HG02623 (cell line): ENCODE measurements at regions not wholly inside any gene's neighbourhood (a gene's known extent, or its start where the extent isn't known, plus 50 kb on each side); places are given as distances from the start of the nearest gene placed in this dataset.

Experiments used
- ATAC-seq: cut with Tn5 transposase; IDR thresholded peaks from one replicate; pipeline ENCODE4 v1.9.1; 2021; ENCODE audit warnings: moderate library complexity; ENCODE audit not compliant: unreplicated experiment

GRCh38 chr5:167565189-167565954 is 726.1 kb upstream of the WWC1 start:
- ATAC-seq, result no peak

- ATAC-seq, result no peak
Observed at GRCh38 chr5:167570431-167570830, 721.0 kb upstream of the WWC1 start.

GRCh38 chr5:167571824-167572223 is 719.6 kb upstream of the WWC1 start:
- ATAC-seq, result no peak

- no peak for ATAC-seq
Observed at GRCh38 chr5:167573370-167574127, 717.9 kb upstream of the WWC1 start.

GRCh38 chr5:167574464-167574863 is 717.0 kb upstream of the WWC1 start:
- no peak for ATAC-seq

- ATAC-seq, result no peak
Observed at GRCh38 chr5:167575330-167575729, 716.1 kb upstream of the WWC1 start.

- no peak for ATAC-seq
Observed at GRCh38 chr5:167576126-167576525, 715.3 kb upstream of the WWC1 start.

- ATAC-seq, result no peak
Observed at GRCh38 chr5:167576897-167577296, 714.5 kb upstream of the WWC1 start.

GRCh38 chr5:167577616-167578015 is 713.8 kb upstream of the WWC1 start:
- ATAC-seq, result no peak

GRCh38 chr5:167578977-167579692 is 712.3 kb upstream of the WWC1 start:
- ATAC-seq, result no peak

GRCh38 chr5:167579693-167580055 is 711.8 kb upstream of the WWC1 start:
- no peak for ATAC-seq

GRCh38 chr5:167580608-167581007 is 710.8 kb upstream of the WWC1 start:
- no peak for ATAC-seq

GRCh38 chr5:167582283-167582682 is 709.2 kb upstream of the WWC1 start:
- ATAC-seq, result no peak

GRCh38 chr5:167582886-167583285 is 708.6 kb upstream of the WWC1 start:
- ATAC-seq, result no peak

- ATAC-seq, result no peak
Observed at GRCh38 chr5:167585184-167585583, 706.3 kb upstream of the WWC1 start.

- no peak for ATAC-seq
Observed at GRCh38 chr5:167587772-167588437, 703.5 kb upstream of the WWC1 start.

- no peak for ATAC-seq
Observed at GRCh38 chr5:167592114-167592513, 699.3 kb upstream of the WWC1 start.

GRCh38 chr5:167593329-167594060 is 698.0 kb upstream of the WWC1 start:
- no peak for ATAC-seq

- ATAC-seq, result no peak
Observed at GRCh38 chr5:167594061-167594435, 697.4 kb upstream of the WWC1 start.

GRCh38 chr5:167594750-167595149 is 696.7 kb upstream of the WWC1 start:
- no peak for ATAC-seq

GRCh38 chr5:167595196-167595595 is 696.2 kb upstream of the WWC1 start:
- no peak for ATAC-seq
